ENCODE measurements at regions not wholly inside any gene's neighbourhood (a gene's known extent, or its start where the extent isn't known, plus 50 kb on each side); places are given as distances from the start of the nearest gene placed in this dataset.

DNA sequence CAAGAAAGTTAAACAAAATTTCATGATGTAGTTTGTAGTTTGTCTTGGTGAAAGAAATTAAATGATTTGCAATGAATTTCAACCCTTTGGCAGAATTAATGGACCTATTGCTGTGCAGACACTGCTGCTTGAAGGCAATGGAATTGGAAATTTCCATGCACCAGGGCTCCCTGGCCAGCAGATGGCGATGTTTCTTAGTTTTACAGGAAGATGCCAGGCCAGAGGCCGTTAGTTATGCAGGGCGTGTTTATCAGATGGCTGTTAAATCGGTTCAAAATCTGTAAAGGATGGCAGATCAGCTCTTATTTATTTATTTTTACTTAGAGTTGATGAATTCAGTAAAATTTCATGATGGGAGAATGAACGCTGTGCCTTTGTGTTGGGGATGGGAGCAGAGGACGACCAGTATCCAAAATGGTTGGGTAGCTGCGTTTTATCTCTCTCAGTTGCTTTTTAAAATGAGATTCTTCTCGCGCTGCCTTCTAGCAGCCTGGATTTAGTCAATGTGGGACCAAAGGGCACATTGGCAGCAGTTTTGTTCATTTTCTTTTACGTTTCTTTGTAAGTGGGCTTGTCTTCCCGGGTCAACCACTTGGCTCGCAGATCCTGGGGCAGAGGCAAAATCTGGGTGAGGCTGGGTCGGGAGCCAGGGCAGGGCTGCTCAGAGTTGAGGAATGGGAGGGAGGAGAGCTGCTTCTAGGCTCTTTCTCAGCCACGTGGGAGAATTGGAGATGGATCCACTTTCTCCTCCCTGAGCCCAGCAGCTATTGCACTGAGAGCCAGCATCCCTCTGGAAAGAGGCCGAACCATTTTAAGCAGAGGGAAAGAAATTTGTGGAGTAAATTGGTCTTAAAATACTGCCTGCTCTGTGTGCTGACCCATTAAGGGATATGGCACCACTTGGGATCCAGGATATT is 344.0 kb downstream of the PIK3C3 start:
- POLR2A ChIA-PET: no interaction called here
- Histone ChIP-seq H3K79me2 (ENCODE audit: control insufficient read depth, insufficient read depth, low read length) (no peaks in the 10 kb centered on the region), H3K9me1 (replicated peaks; ENCODE audit: control insufficient read depth, extremely low read depth, insufficient read depth, low read length) (no peaks in the 10 kb centered on the region), H2AFZ (ENCODE audit: low read depth, low read length) (no peak overlapping the region), H3K4me1 (ENCODE audit: control insufficient read depth, extremely low read depth, insufficient read depth, low read length) (no peaks in the 10 kb centered on the region), H3K9ac (replicated peaks; ENCODE audit: extremely low read depth, insufficient read depth, low read length) (no peak overlapping the region), H3K4me2 (ENCODE audit: insufficient read depth, low read length) (no peak overlapping the region), H4K20me1 (replicated peaks; ENCODE audit: control insufficient read depth, extremely low read depth, insufficient read depth, low read length) (no peaks in the 10 kb centered on the region), H3K9me3 (replicated peaks; ENCODE audit: control insufficient read depth, insufficient read depth, low read length) (no peaks in the 10 kb centered on the region), H3K27ac (ENCODE audit: insufficient read depth, low read depth, low read length) (no peak overlapping the region), H3K4me3 (replicated peaks in 1 of 3; ENCODE audit: insufficient read depth in 1 of 3, low read depth in 1 of 3, low read length in 3 of 3) (no peak overlapping the region), H3K36me3 (ENCODE audit: control insufficient read depth in 2 of 2, extremely low read depth in 1 of 2, insufficient read depth in 2 of 2, low read length in 2 of 2) (no peaks in the 10 kb centered on the region), H3K27me3 (ENCODE audit: control insufficient read depth in 2 of 2, insufficient read depth in 2 of 2, low read length in 2 of 2) (no peaks in the 10 kb centered on the region)
- TF ChIP-seq MAX (IDR thresholded peaks at IDR 0.05; ENCODE audit: insufficient read depth, insufficient read length): no peak
- TF ChIP-seq, protein P1, sequence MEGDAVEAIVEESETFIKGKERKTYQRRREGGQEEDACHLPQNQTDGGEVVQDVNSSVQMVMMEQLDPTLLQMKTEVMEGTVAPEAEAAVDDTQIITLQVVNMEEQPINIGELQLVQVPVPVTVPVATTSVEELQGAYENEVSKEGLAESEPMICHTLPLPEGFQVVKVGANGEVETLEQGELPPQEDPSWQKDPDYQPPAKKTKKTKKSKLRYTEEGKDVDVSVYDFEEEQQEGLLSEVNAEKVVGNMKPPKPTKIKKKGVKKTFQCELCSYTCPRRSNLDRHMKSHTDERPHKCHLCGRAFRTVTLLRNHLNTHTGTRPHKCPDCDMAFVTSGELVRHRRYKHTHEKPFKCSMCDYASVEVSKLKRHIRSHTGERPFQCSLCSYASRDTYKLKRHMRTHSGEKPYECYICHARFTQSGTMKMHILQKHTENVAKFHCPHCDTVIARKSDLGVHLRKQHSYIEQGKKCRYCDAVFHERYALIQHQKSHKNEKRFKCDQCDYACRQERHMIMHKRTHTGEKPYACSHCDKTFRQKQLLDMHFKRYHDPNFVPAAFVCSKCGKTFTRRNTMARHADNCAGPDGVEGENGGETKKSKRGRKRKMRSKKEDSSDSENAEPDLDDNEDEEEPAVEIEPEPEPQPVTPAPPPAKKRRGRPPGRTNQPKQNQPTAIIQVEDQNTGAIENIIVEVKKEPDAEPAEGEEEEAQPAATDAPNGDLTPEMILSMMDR (IDR thresholded peaks at IDR 0.05; ENCODE audit: extremely low read depth in 1 of 2, insufficient read depth in 1 of 2, low read depth in 1 of 2, low read length in 2 of 2): peak; percentile 72 to 78
- intact Hi-C loops (cut with micrococcal nuclease): loop anchor here (1.0 to 2.0 kb wide), 4 partner anchors 184 to 1288 kb away; no protein-coding TSS in a partner anchor
- dilution Hi-C loops (cut with MboI; ENCODE audit: extremely low pct_ligation_motif_present, low sequenced_read_pairs): no loop called here
- FAIRE-seq (peak; percentile 78), DNase-seq (ENCODE audit: low read depth, low spot score) (peak; percentile 61)
- no TSS peak for BruUV-seq (replicated peaks)
- CTCF ChIA-PET: interaction anchor here (0.6 to 5.9 kb wide), 16 partner anchors 8 to 1299 kb away, joined by 3 to 73 read pairs (median 4); partner anchors contain the start of gene SYT4

Measured in endothelial cell of umbilical vein (primary cell).